GM12873 (cell line): ENCODE measurements at regions not wholly inside any gene's neighbourhood (a gene's known extent, or its start where the extent isn't known, plus 50 kb on each side); places are given as distances from the start of the nearest gene placed in this dataset.

Experiments used
- TF ChIP-seq, protein P1 (sequence below): IDR thresholded peaks from 2 replicates; pipeline ENCODE4 v1.5.1; 2012; ENCODE audit warnings: low read depth, mild to moderate bottlenecking, moderate library complexity, low read length, control low read depth; ENCODE audit not compliant: insufficient read depth; ENCODE audit errors: missing control alignments

DNA sequence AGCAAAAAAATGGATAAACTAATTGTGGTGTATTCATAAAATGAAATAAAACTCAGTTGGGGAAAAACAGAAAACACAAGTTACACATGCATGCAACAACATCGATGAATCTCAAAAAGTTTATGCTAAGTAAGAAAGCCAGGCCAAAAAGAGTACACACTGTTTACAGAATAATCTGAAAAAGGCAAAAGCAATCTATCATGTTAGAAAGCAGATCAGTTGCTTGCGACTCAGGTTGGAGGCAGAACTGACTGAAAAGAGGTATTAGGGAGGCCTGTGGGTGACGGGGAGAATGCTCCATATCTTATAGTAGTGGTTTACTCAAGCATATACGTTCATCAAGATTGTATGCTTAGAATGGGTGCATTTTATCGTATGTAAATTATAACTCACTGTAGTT, 119.2 kb downstream of the ARRDC3 start:
- TF ChIP-seq, protein P1, sequence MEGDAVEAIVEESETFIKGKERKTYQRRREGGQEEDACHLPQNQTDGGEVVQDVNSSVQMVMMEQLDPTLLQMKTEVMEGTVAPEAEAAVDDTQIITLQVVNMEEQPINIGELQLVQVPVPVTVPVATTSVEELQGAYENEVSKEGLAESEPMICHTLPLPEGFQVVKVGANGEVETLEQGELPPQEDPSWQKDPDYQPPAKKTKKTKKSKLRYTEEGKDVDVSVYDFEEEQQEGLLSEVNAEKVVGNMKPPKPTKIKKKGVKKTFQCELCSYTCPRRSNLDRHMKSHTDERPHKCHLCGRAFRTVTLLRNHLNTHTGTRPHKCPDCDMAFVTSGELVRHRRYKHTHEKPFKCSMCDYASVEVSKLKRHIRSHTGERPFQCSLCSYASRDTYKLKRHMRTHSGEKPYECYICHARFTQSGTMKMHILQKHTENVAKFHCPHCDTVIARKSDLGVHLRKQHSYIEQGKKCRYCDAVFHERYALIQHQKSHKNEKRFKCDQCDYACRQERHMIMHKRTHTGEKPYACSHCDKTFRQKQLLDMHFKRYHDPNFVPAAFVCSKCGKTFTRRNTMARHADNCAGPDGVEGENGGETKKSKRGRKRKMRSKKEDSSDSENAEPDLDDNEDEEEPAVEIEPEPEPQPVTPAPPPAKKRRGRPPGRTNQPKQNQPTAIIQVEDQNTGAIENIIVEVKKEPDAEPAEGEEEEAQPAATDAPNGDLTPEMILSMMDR: no peak

DNA sequence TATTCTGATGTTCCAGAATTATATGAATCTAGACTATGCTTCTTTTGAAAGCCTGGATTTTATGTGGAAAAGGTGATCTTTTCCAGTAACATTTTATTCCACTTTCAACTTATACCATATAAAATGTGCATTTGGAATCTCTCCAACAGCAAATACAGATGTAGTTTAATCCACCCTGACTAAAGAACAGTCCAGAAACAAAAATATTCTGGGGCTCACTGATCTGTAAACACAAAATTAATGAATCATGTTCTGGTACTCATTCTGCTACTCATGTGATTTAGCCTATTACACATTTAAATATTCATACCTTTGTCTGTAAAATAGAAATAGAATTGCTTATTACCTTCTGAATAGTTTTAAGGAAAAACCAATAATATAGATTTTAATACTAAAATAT, 125.8 kb downstream of the ARRDC3 start:
- TF ChIP-seq, protein P1: no peak

DNA sequence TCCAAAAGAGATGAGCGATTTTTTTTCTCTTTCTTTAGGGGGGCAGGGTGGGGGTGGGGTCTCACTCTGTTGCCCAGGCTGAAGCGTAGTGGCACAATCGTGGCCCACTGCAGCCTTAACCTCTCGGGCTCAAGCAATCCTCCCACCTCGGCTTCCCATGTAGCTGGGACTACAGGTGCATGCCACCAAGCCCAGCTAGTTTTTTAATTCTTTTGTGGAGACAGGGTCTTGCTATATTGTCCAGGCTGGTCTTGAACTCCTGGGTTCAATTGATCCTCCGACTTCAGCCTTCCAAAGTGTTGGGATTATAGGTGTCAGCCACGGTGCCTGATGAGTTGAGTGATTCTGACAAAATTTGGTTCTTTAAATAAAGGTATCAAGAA, 127.0 kb downstream of the ARRDC3 start:
- TF ChIP-seq, protein P1: no peak

DNA sequence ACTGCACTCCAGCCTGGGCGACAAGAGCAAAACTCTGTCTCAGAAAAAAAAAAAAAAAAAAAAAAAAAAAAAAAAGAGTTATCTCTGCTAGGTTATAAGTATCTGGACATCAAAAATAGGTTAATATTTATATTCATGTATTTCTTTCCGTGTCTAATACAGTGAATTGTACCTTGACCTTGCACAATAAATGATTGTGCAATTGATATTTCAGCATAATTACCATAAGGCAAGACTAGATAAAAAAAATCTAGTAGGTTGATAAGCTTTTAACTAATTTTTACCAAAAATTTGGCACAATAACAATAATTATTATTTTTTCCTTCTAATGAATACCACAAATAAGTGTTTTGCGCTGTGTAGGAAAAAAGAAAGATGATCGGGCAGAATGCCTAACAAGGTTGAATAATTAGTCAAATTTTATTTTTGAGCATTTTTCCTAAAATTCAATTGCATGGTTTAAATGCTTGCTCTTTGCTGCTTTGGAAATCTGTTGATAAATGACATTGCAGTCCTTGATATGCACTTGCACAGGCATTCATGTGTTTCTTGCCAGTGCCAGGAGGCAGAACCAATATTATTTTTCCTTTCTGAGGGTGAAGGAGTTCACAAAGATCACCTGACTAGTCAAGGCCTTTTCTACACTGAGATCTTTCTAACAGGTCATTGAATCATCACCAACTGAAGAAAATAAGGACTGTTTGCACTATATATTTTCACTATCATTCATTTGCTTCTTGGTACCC, 127.5 kb downstream of the ARRDC3 start:
- TF ChIP-seq, protein P1: no peak

DNA sequence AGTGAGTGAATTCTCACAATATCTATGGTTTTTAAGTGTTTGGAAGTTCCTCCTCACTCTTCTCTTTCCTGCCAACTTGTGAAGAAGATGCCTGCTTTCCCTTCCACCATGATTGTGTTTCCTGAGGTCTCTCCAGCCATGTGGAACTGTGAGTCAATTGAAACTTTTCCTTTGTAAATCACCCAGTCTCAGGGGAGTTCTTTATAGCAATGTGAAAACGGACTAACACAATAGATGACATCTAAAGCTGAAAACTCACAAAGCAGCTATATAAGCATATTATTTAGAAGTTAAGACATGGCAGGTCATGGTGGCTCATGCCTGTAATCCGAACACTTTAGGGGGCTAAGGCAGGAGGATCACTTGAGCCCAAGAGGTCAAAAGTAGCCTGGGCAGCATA, 130.2 kb downstream of the ARRDC3 start:
- TF ChIP-seq, protein P1: no peak

DNA sequence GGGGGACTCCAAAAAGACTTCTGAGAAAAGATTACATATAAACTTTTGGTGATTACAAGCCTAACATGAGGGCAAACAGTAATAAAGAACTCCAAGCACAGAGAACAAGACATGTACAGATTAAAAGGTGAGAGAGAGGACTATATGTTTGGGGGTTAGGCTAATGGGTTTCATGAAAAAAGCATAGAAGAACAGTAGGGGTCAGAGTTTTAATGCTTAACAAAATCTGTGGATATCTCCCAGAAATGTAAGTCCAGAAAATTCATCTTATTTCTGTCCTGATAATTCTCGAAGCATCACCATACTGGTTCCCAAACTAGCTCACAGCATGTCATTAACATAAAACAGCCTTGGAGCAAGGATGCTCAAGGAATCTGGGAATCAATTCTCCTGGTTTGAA, 137.2 kb downstream of the ARRDC3 start:
- TF ChIP-seq, protein P1: no peak

DNA sequence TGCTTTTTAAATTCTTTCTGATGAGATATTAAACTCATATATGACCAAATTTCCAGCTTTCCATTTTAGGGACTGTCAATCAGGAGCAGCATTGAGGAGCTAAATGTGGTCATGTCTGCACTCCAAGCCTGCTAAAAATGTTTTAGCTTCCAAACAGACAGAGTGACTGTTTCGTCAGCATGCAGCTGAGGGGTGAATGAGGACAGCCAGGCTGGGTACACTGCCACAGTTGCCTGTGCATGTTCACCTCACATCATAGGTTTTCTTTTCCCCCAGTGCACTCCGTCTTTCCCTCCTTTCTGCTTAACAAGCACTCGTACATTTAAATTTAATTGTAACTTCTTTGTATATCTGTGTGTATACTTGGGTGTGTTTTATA, 138.1 kb downstream of the ARRDC3 start:
- TF ChIP-seq, protein P1: no peak
